BLaER1 treated with 17β-estradiol and CSF1 and Interleukin-3, amounts not matched to agents 10 nM and 100 nM (cell line): ENCODE measurements at regions not wholly inside any gene's neighbourhood (a gene's known extent, or its start where the extent isn't known, plus 50 kb on each side); places are given as distances from the start of the nearest gene placed in this dataset.

Experiments used
- H3K27ac ChIP-seq, 11 experiments: shearing (Covaris generic); formaldehyde crosslinking; 2 replicates each; pipeline ENCODE4 v1.8.1; 2022
- H3K27me3 ChIP-seq, 11 experiments: shearing (Covaris generic); formaldehyde crosslinking; 2 replicates each; pipeline ENCODE4 v1.8.1; 2022
- H3K36me3 ChIP-seq, 11 experiments: shearing (Covaris generic); formaldehyde crosslinking; 2 replicates each; pipeline ENCODE4 v1.8.1; 2022
- H3K4me1 ChIP-seq, 10 experiments: shearing (Covaris generic); formaldehyde crosslinking; 2 replicates each; pipeline ENCODE4 v1.8.1; 2022
- H3K4me2 ChIP-seq, 11 experiments: shearing (Covaris generic); formaldehyde crosslinking; 2 replicates each; pipeline ENCODE4 v1.8.1; 2022
- H3K4me3 ChIP-seq, 10 experiments: shearing (Covaris generic); formaldehyde crosslinking; 2 replicates each; pipeline ENCODE4 v1.8.1; 2022
- H3K9ac ChIP-seq, 11 experiments: shearing (Covaris generic); formaldehyde crosslinking; 2 replicates each; pipeline ENCODE4 v1.8.1; 2022
- H3K9me3 ChIP-seq, 11 experiments: shearing (Covaris generic); formaldehyde crosslinking; replicated peaks in 1 of 11; 2 replicates each; pipeline ENCODE4 v1.8.1; 2022
- H4K20me1 ChIP-seq, 11 experiments: shearing (Covaris generic); formaldehyde crosslinking; 2 replicates each; pipeline ENCODE4 v1.8.1; 2022
- Cebpa-rat ChIP-seq, 11 experiments: shearing (Covaris generic); IDR thresholded peaks; 2 replicates each; pipeline ENCODE4 v1.8.1; 2022

DNA sequence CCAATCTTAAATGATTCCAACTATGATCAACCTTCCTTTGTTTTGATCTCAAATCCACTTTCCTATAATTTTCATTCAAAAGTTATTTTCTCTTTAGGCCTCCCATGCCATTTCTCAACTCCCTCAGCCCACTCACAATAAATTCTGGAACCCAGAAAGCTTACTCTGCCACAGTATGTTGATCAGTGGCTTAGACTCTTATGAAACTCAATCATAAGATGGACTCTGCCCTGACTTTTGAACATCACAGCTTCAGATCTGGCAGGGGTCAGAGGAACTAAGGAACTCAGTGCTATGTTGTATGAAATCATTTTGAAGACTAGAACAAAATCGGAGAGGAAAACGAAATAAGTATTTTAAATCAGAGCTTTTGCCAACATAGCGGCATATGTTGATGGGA is 59.8 kb upstream of the LGALSL start:
- Histone ChIP-seq H3K4me1 (peaks cover 0 to 34% (median 10%) of the 10 kb centered on the region in 10 experiments; a peak in 12 of 20 replicates), H3K27me3 (no peaks in the 10 kb centered on the region), H3K9me3 (peaks cover 9 to 18% (median 15%) of the 10 kb centered on the region in 11 experiments; a peak in 18 of 22 replicates), H3K9ac (no peak overlapping the region), H4K20me1 (no peaks in the 10 kb centered on the region), H3K4me3 (no peak overlapping the region), H3K36me3 (no peaks in the 10 kb centered on the region), H3K27ac (no peak overlapping the region), H3K4me2 (no peak overlapping the region)
- TF ChIP-seq Cebpa-rat (IDR thresholded peaks at IDR 0.05) = no peak

- no peak for TF ChIP-seq Cebpa-rat (IDR thresholded peaks at IDR 0.05)
- Histone ChIP-seq H3K27ac (no peak overlapping the region), H3K9me3 (peaks cover 3 to 11% (median 8%) of the 10 kb centered on the region in 11 experiments; a peak in 17 of 22 replicates), H3K36me3 (no peaks in the 10 kb centered on the region), H3K4me3 (no peak overlapping the region), H3K4me2 (no peak overlapping the region), H3K4me1 (peaks cover 0 to 41% (median 13%) of the 10 kb centered on the region in 10 experiments; a peak in 13 of 20 replicates), H3K9ac (no peak overlapping the region), H3K27me3 (no peaks in the 10 kb centered on the region), H4K20me1 (no peaks in the 10 kb centered on the region)
These were observed 58.0 kb upstream of the LGALSL start for GRCh38 chr2:64396001-64396400.

GRCh38 chr2:64396551-64396950 is 57.4 kb upstream of the LGALSL start:
- no peak overlapping the region for H3K9ac ChIP-seq
- H3K4me2 ChIP-seq = no peak overlapping the region
- H3K4me1 ChIP-seq = peaks cover 0 to 42% (median 15%) of the 10 kb centered on the region in 10 experiments; a peak in 13 of 20 replicates
- no peak overlapping the region for H3K4me3 ChIP-seq
- H3K9me3 ChIP-seq = peaks cover 0 to 6% (median 3%) of the 10 kb centered on the region in 11 experiments; a peak in 9 of 22 replicates
- no peak for TF ChIP-seq Cebpa-rat (IDR thresholded peaks at IDR 0.05)
- no peaks in the 10 kb centered on the region for H3K27me3 ChIP-seq
- H4K20me1 ChIP-seq = no peaks in the 10 kb centered on the region
- no peak overlapping the region for H3K27ac ChIP-seq
- no peaks in the 10 kb centered on the region for H3K36me3 ChIP-seq

GRCh38 chr2:64398516-64399129 is 55.3 kb upstream of the LGALSL start:
- Histone ChIP-seq H3K4me1 (peaks cover 9 to 54% (median 28%) of the 10 kb centered on the region in 10 experiments), H3K4me2 (peak overlapping the region in 7 of 11 experiments; percentile 1 to 78 (median 59); a peak in 11 of 22 replicates), H3K27me3 (no peaks in the 10 kb centered on the region), H3K9ac (no peak overlapping the region), H3K9me3 (no peaks in the 10 kb centered on the region), H3K4me3 (no peak overlapping the region), H3K36me3 (no peaks in the 10 kb centered on the region), H4K20me1 (no peaks in the 10 kb centered on the region), H3K27ac (no peak overlapping the region)
- TF ChIP-seq Cebpa-rat (IDR thresholded peaks at IDR 0.05) = no peak

DNA sequence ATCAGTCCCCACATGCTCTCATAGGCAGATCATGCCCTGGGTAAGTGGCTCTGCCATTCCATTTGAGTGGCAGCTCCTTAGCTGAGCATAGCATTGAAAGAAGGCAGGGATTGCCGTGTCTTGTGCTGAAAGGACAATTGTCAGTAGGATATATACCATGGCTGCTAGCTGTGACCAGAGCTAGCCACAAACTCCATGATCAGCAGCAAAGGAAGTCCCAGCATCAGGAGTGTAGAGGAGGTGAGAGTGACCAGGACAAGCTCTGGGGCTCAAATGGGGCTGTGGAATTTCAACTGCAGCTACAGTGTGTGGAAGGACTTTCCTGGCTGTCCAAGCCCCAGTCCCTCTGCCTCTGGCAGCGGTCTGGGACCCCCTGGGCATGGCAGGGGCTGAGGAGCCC is 54.4 kb upstream of the LGALSL start:
- Histone ChIP-seq H4K20me1 (no peaks in the 10 kb centered on the region), H3K4me3 (no peak overlapping the region), H3K4me2 (peak overlapping the region in 5 of 11 experiments; percentile 19 to 78 (median 59); a peak in 7 of 22 replicates)

GRCh38 chr2:64400105-64400728 is 53.7 kb upstream of the LGALSL start:
- Histone ChIP-seq H3K9ac (no peak overlapping the region), H3K27ac (no peak overlapping the region), H3K4me1 (peaks cover 23 to 68% (median 44%) of the 10 kb centered on the region in 10 experiments), H3K9me3 (peaks cover 0 to 10% (median 0%) of the 10 kb centered on the region in 11 experiments; a peak in 7 of 22 replicates), H3K27me3 (no peaks in the 10 kb centered on the region), H4K20me1 (no peaks in the 10 kb centered on the region), H3K36me3 (no peaks in the 10 kb centered on the region), H3K4me3 (no peak overlapping the region), H3K4me2 (peak overlapping the region in 4 of 11 experiments; percentile 19 to 78 (median 54); a peak in 3 of 22 replicates)
- no peak for TF ChIP-seq Cebpa-rat (IDR thresholded peaks at IDR 0.05)

More for the DNA sequence above, 54.4 kb upstream of the LGALSL start:
- no peak for TF ChIP-seq Cebpa-rat (IDR thresholded peaks at IDR 0.05)
- Histone ChIP-seq H3K36me3 (no peaks in the 10 kb centered on the region), H3K9ac (no peak overlapping the region), H3K27me3 (no peaks in the 10 kb centered on the region), H3K9me3 (peaks cover 0 to 3% (median 0%) of the 10 kb centered on the region in 11 experiments; a peak in 3 of 22 replicates), H3K27ac (no peak overlapping the region), H3K4me1 (peaks cover 18 to 63% (median 37%) of the 10 kb centered on the region in 10 experiments)

- Histone ChIP-seq H3K9me3 (peaks cover 0 to 17% (median 0%) of the 10 kb centered on the region in 11 experiments; a peak in 7 of 22 replicates), H3K9ac (no peak overlapping the region), H3K4me1 (peaks cover 23 to 72% (median 49%) of the 10 kb centered on the region in 10 experiments), H3K4me3 (no peak overlapping the region), H3K36me3 (no peaks in the 10 kb centered on the region), H3K4me2 (peak overlapping the region in 4 of 11 experiments; percentile 5 to 21 (median 16); a peak in 4 of 22 replicates), H4K20me1 (no peaks in the 10 kb centered on the region), H3K27ac (no peak overlapping the region), H3K27me3 (no peaks in the 10 kb centered on the region)
- no peak for TF ChIP-seq Cebpa-rat (IDR thresholded peaks at IDR 0.05)
These were observed 53.0 kb upstream of the LGALSL start for GRCh38 chr2:64400733-64401528.

GRCh38 chr2:64401529-64401880 is 52.5 kb upstream of the LGALSL start:
- Histone ChIP-seq H3K4me3 (no peak overlapping the region), H4K20me1 (no peaks in the 10 kb centered on the region), H3K27me3 (no peaks in the 10 kb centered on the region), H3K27ac (no peak overlapping the region), H3K4me1 (peaks cover 23 to 75% (median 49%) of the 10 kb centered on the region in 10 experiments), H3K9ac (no peak overlapping the region), H3K4me2 (peak overlapping the region in 4 of 11 experiments; percentile 5 to 21 (median 16); a peak in 4 of 22 replicates), H3K36me3 (no peaks in the 10 kb centered on the region), H3K9me3 (peaks cover 0 to 19% (median 0%) of the 10 kb centered on the region in 11 experiments; a peak in 7 of 22 replicates)
- no peak for TF ChIP-seq Cebpa-rat (IDR thresholded peaks at IDR 0.05)

GRCh38 chr2:64402876-64403275 is 51.1 kb upstream of the LGALSL start:
- H3K9ac ChIP-seq = 0 out of 22 replicates have a peak overlapping the region, but pooled peaks of 1 of the 11 experiments have one; percentile 65
- H3K9me3 ChIP-seq = peaks cover 1 to 27% (median 4%) of the 10 kb centered on the region in 11 experiments
- no peaks in the 10 kb centered on the region for H3K36me3 ChIP-seq
- peak overlapping the region in 6 of 11 experiments; percentile 82 to 87 (median 85); a peak in 11 of 22 replicates for H3K27ac ChIP-seq
- TF ChIP-seq Cebpa-rat (IDR thresholded peaks at IDR 0.05) = no peak
- no peak overlapping the region for H3K4me3 ChIP-seq
- H3K4me1 ChIP-seq = peaks cover 23 to 72% (median 46%) of the 10 kb centered on the region in 10 experiments
- peak overlapping the region; percentile 66 to 85 (median 80) for H3K4me2 ChIP-seq
- no peaks in the 10 kb centered on the region for H3K27me3 ChIP-seq
- H4K20me1 ChIP-seq = no peaks in the 10 kb centered on the region
